NT2/D1 (cell line): ENCODE measurements at regions not wholly inside any gene's neighbourhood (a gene's known extent, or its start where the extent isn't known, plus 50 kb on each side); places are given as distances from the start of the nearest gene placed in this dataset.
"Not testable (repeated sequence)": the region's sequence is repeated elsewhere in the genome, so short reads cannot be mapped to it uniquely, and the experiment has no call there.

Experiments
- DNase-seq: peaks from one replicate; pipeline ENCODE4 v3.0.0-alpha.2; 2011; ENCODE audit warnings: low read depth, low spot score
- H3K27me3 ChIP-seq: 2 replicates; pipeline ENCODE4 v1.6.0; 2011; ENCODE audit warnings: mild to moderate bottlenecking; ENCODE audit not compliant: insufficient read length, insufficient read depth
- H3K36me3 ChIP-seq: 2 replicates; pipeline ENCODE4 v1.6.1; 2011; ENCODE audit warnings: mild to moderate bottlenecking, low read length, mixed read lengths; ENCODE audit not compliant: insufficient read depth, insufficient read length
- H3K4me1 ChIP-seq: 2 replicates; pipeline ENCODE4 v1.5.1; 2011; ENCODE audit not compliant: insufficient read depth, insufficient read length
- H3K4me3 ChIP-seq: 2 replicates; pipeline ENCODE4 v1.5.1; 2011; ENCODE audit warnings: low read depth; ENCODE audit not compliant: insufficient read length
- H3K9ac ChIP-seq: 2 replicates; pipeline ENCODE4 v1.6.0; 2011; ENCODE audit warnings: low read depth; ENCODE audit not compliant: insufficient read length
- H3K9me3 ChIP-seq: 2 replicates; pipeline ENCODE4 v1.5.1; 2011; ENCODE audit warnings: mild to moderate bottlenecking, low read length; ENCODE audit not compliant: insufficient read depth
- SUZ12 ChIP-seq: IDR thresholded peaks from 2 replicates; pipeline ENCODE4 v1.6.1; 2011; ENCODE audit not compliant: insufficient read length, insufficient read depth; ENCODE audit errors: extremely low read depth
- YY1 ChIP-seq: IDR thresholded peaks from 2 replicates; pipeline ENCODE4 v1.6.1; 2011; ENCODE audit not compliant: insufficient read length, insufficient read depth
- ZNF274 ChIP-seq: IDR thresholded peaks from 2 replicates; pipeline ENCODE4 v1.6.1; 2011; ENCODE audit warnings: mild to moderate bottlenecking, low read depth, low read length

GRCh38 chr16:61149709-61150108 lies 886.5 kb downstream of the CDH8 start:
- Histone ChIP-seq H3K9me3 (no peaks in the 10 kb centered on the region), H3K4me3 (no peak overlapping the region), H3K4me1 (peaks cover 3% of the 10 kb centered on the region), H3K36me3 (no peaks in the 10 kb centered on the region), H3K27me3 (no peaks in the 10 kb centered on the region), H3K9ac (no peak overlapping the region)
- no peak for DNase-seq
- no peak for TF ChIP-seq SUZ12
- TF ChIP-seq ZNF274, result no peak
- TF ChIP-seq YY1, result no peak

- H3K27me3 ChIP-seq, result no peaks in the 10 kb centered on the region
- H3K9me3 ChIP-seq, result no peaks in the 10 kb centered on the region
- no peaks in the 10 kb centered on the region for H3K36me3 ChIP-seq
- DNase-seq, result no peak
- no peak overlapping the region for H3K4me3 ChIP-seq
- no peak for TF ChIP-seq YY1
- no peak for TF ChIP-seq ZNF274
- TF ChIP-seq SUZ12, result no peak
- peaks cover 3% of the 10 kb centered on the region for H3K4me1 ChIP-seq
- H3K9ac ChIP-seq, result no peak overlapping the region
Measured at GRCh38 chr16:61148930-61149329, 887.3 kb downstream of the CDH8 start.

- Histone ChIP-seq H3K4me1 (peaks cover 3% of the 10 kb centered on the region), H3K4me3 (no peak overlapping the region), H3K36me3 (no peaks in the 10 kb centered on the region), H3K27me3 (no peaks in the 10 kb centered on the region), H3K9me3 (no peaks in the 10 kb centered on the region), H3K9ac (no peak overlapping the region)
- TF ChIP-seq SUZ12, result no peak
- no peak for TF ChIP-seq ZNF274
- no peak for TF ChIP-seq YY1
- DNase-seq, result no peak
Measured at GRCh38 chr16:61146429-61146828, 889.8 kb downstream of the CDH8 start.

- Histone ChIP-seq H3K9me3 (peaks cover 14% of the 10 kb centered on the region; the same call in 1 of the 2 replicates), H3K27me3 (no peaks in the 10 kb centered on the region), H3K9ac (no peak overlapping the region), H3K4me1 (no peaks in the 10 kb centered on the region), H3K4me3 (no peak overlapping the region), H3K36me3 (no peaks in the 10 kb centered on the region)
- no peak for TF ChIP-seq SUZ12
- no peak for TF ChIP-seq YY1
- TF ChIP-seq ZNF274, result no peak
- DNase-seq, result no peak
Measured at GRCh38 chr16:61131447-61131846, 904.8 kb downstream of the CDH8 start.

GRCh38 chr16:61128545-61129323 lies 907.5 kb downstream of the CDH8 start:
- no peaks in the 10 kb centered on the region for H3K36me3 ChIP-seq
- H3K4me3 ChIP-seq, result no peak overlapping the region
- H3K9me3 ChIP-seq, result peaks cover 14% of the 10 kb centered on the region; the same call in 1 of the 2 replicates
- H3K4me1 ChIP-seq, result no peaks in the 10 kb centered on the region
- no peaks in the 10 kb centered on the region for H3K27me3 ChIP-seq
- no peak for TF ChIP-seq ZNF274
- TF ChIP-seq YY1, result no peak
- H3K9ac ChIP-seq, result no peak overlapping the region
- no peak for DNase-seq

GRCh38 chr16:61105544-61105943 lies 930.7 kb downstream of the CDH8 start:
- no peak for DNase-seq
- no peak overlapping the region for H3K9ac ChIP-seq
- no peak overlapping the region for H3K4me3 ChIP-seq
- H3K27me3 ChIP-seq, result no peaks in the 10 kb centered on the region
- no peaks in the 10 kb centered on the region for H3K9me3 ChIP-seq
- no peaks in the 10 kb centered on the region for H3K4me1 ChIP-seq
- TF ChIP-seq ZNF274 (no peak), YY1 (no peak), SUZ12 (no peak)
- no peaks in the 10 kb centered on the region for H3K36me3 ChIP-seq

- H3K4me3 ChIP-seq, result no peak overlapping the region
- no peak for DNase-seq
- H3K4me1 ChIP-seq, result no peaks in the 10 kb centered on the region
- H3K9ac ChIP-seq, result no peak overlapping the region
- no peaks in the 10 kb centered on the region for H3K27me3 ChIP-seq
- no peak for TF ChIP-seq ZNF274
- no peak for TF ChIP-seq YY1
- TF ChIP-seq SUZ12, result no peak
- H3K9me3 ChIP-seq, result no peaks in the 10 kb centered on the region
- H3K36me3 ChIP-seq, result no peaks in the 10 kb centered on the region
Measured at GRCh38 chr16:61098505-61098904, 937.7 kb downstream of the CDH8 start.

- H3K9me3 ChIP-seq, H3K4me3 ChIP-seq, H3K4me1 ChIP-seq, H3K36me3 ChIP-seq, DNase-seq, H3K27me3 ChIP-seq, H3K9ac ChIP-seq: not testable (repeated sequence)
Measured at GRCh38 chr16:61091300-61091699, 944.9 kb downstream of the CDH8 start.
